Activated naive CD8-positive, alpha-beta T cell treated with anti-CD3 and anti-CD28 coated beads, Interleukin-2, amount 50 U/mL, for 24 hours (primary cell): ENCODE measurements at regions not wholly inside any gene's neighbourhood (a gene's known extent, or its start where the extent isn't known, plus 50 kb on each side); places are given as distances from the start of the nearest gene placed in this dataset.

ENCODE experiments used
- ATAC-seq: fragments of 150-1000 bp; cut with Tn5 transposase; one replicate; pipeline ENCODE4 v1.10.0; 2021
- DNase-seq: peaks from one replicate; pipeline ENCODE4 v3.0.0; 2021
- H3K27ac Mint-ChIP-seq: one replicate; pipeline ENCODE4 v1.8.0; 2021; ENCODE audit warnings: mild to moderate bottlenecking, mixed read lengths
- H3K27me3 Mint-ChIP-seq: one replicate; pipeline ENCODE4 v1.8.0; 2021; ENCODE audit warnings: mixed read lengths
- H3K36me3 Mint-ChIP-seq: one replicate; pipeline ENCODE4 v1.8.0; 2021; ENCODE audit warnings: low read depth, mixed read lengths
- H3K4me1 Mint-ChIP-seq: one replicate; pipeline ENCODE4 v1.8.0; 2021; ENCODE audit warnings: mixed read lengths
- H3K4me3 Mint-ChIP-seq: one replicate; pipeline ENCODE4 v1.8.0; 2021; ENCODE audit warnings: mild to moderate bottlenecking, moderate library complexity, mixed read lengths
- H3K9me3 Mint-ChIP-seq: one replicate; pipeline ENCODE4 v1.8.0; 2021; ENCODE audit warnings: mixed read lengths

- H3K27ac Mint-ChIP-seq: no peak overlapping the region
- DNase-seq: no peak
- ATAC-seq: no peak
- H3K27me3 Mint-ChIP-seq: no peaks in the 10 kb centered on the region
- no peaks in the 10 kb centered on the region for H3K4me1 Mint-ChIP-seq
- H3K36me3 Mint-ChIP-seq: no peaks in the 10 kb centered on the region
- H3K9me3 Mint-ChIP-seq: peaks cover 11% of the 10 kb centered on the region
- H3K4me3 Mint-ChIP-seq: no peak overlapping the region
Measured at GRCh38 chr22:49294656-49295464, 532.8 kb downstream of the BRD1 start.

GRCh38 chr22:49292909-49293308 is 534.8 kb downstream of the BRD1 start:
- ATAC-seq (no peak), DNase-seq (no peak)
- H3K27ac Mint-ChIP-seq: no peak overlapping the region
- no peaks in the 10 kb centered on the region for H3K36me3 Mint-ChIP-seq
- no peaks in the 10 kb centered on the region for H3K4me1 Mint-ChIP-seq
- no peaks in the 10 kb centered on the region for H3K27me3 Mint-ChIP-seq
- no peak overlapping the region for H3K4me3 Mint-ChIP-seq
- H3K9me3 Mint-ChIP-seq: peaks cover 11% of the 10 kb centered on the region

- peaks cover 11% of the 10 kb centered on the region for H3K9me3 Mint-ChIP-seq
- H3K36me3 Mint-ChIP-seq: no peaks in the 10 kb centered on the region
- no peaks in the 10 kb centered on the region for H3K4me1 Mint-ChIP-seq
- H3K27me3 Mint-ChIP-seq: no peaks in the 10 kb centered on the region
- DNase-seq (no peak), ATAC-seq (no peak)
- no peak overlapping the region for H3K27ac Mint-ChIP-seq
- H3K4me3 Mint-ChIP-seq: no peak overlapping the region
Measured at GRCh38 chr22:49291781-49292180, 535.9 kb downstream of the BRD1 start.

GRCh38 chr22:49291169-49291568 is 536.5 kb downstream of the BRD1 start:
- DNase-seq (no peak), ATAC-seq (no peak)
- peaks cover 11% of the 10 kb centered on the region for H3K9me3 Mint-ChIP-seq
- no peak overlapping the region for H3K27ac Mint-ChIP-seq
- no peaks in the 10 kb centered on the region for H3K4me1 Mint-ChIP-seq
- H3K27me3 Mint-ChIP-seq: no peaks in the 10 kb centered on the region
- H3K36me3 Mint-ChIP-seq: no peaks in the 10 kb centered on the region
- no peak overlapping the region for H3K4me3 Mint-ChIP-seq

GRCh38 chr22:49290711-49291110 is 537.0 kb downstream of the BRD1 start:
- Mint-ChIP-seq H3K27ac (no peak overlapping the region), H3K4me1 (no peaks in the 10 kb centered on the region)
- ATAC-seq: no peak

GRCh38 chr22:49289822-49290679 is 537.6 kb downstream of the BRD1 start:
- no peak overlapping the region for H3K4me3 Mint-ChIP-seq
- H3K36me3 Mint-ChIP-seq: no peaks in the 10 kb centered on the region

More at GRCh38 chr22:49290711-49291110, 537.0 kb downstream of the BRD1 start:
- H3K4me3 Mint-ChIP-seq: no peak overlapping the region
- peaks cover 11% of the 10 kb centered on the region for H3K9me3 Mint-ChIP-seq
- DNase-seq: no peak
- H3K27me3 Mint-ChIP-seq: no peaks in the 10 kb centered on the region
- no peaks in the 10 kb centered on the region for H3K36me3 Mint-ChIP-seq

GRCh38 chr22:49286181-49286760 is 541.4 kb downstream of the BRD1 start:
- Mint-ChIP-seq H3K27ac (no peak overlapping the region), H3K27me3 (peaks cover 11% of the 10 kb centered on the region), H3K4me3 (no peak overlapping the region), H3K4me1 (no peaks in the 10 kb centered on the region), H3K36me3 (no peaks in the 10 kb centered on the region), H3K9me3 (no peaks in the 10 kb centered on the region)
- ATAC-seq: no peak
- DNase-seq: no peak

More at GRCh38 chr22:49289822-49290679, 537.6 kb downstream of the BRD1 start:
- Mint-ChIP-seq H3K27ac (no peak overlapping the region), H3K9me3 (peaks cover 11% of the 10 kb centered on the region), H3K27me3 (no peaks in the 10 kb centered on the region), H3K4me1 (no peaks in the 10 kb centered on the region)
- DNase-seq (no peak), ATAC-seq (no peak)

- peaks cover 7% of the 10 kb centered on the region for H3K9me3 Mint-ChIP-seq
- DNase-seq (no peak), ATAC-seq (no peak)
- no peak overlapping the region for H3K4me3 Mint-ChIP-seq
- no peak overlapping the region for H3K27ac Mint-ChIP-seq
- no peaks in the 10 kb centered on the region for H3K4me1 Mint-ChIP-seq
- H3K36me3 Mint-ChIP-seq: no peaks in the 10 kb centered on the region
- H3K27me3 Mint-ChIP-seq: peaks cover 11% of the 10 kb centered on the region
Measured at GRCh38 chr22:49284931-49285330, 542.7 kb downstream of the BRD1 start.

- H3K36me3 Mint-ChIP-seq: no peaks in the 10 kb centered on the region
- DNase-seq (no peak), ATAC-seq (no peak)
- H3K4me3 Mint-ChIP-seq: no peak overlapping the region
- peaks cover 7% of the 10 kb centered on the region for H3K9me3 Mint-ChIP-seq
- H3K27me3 Mint-ChIP-seq: peaks cover 11% of the 10 kb centered on the region
- no peaks in the 10 kb centered on the region for H3K4me1 Mint-ChIP-seq
- H3K27ac Mint-ChIP-seq: no peak overlapping the region
Measured at GRCh38 chr22:49284056-49284784, 543.5 kb downstream of the BRD1 start.

GRCh38 chr22:49282596-49282995 is 545.1 kb downstream of the BRD1 start:
- Mint-ChIP-seq H3K27ac (no peak overlapping the region), H3K9me3 (peaks cover 7% of the 10 kb centered on the region), H3K4me1 (no peaks in the 10 kb centered on the region), H3K36me3 (no peaks in the 10 kb centered on the region), H3K4me3 (no peak overlapping the region), H3K27me3 (peaks cover 11% of the 10 kb centered on the region)
- ATAC-seq: no peak
- no peak for DNase-seq

GRCh38 chr22:49281467-49282340 is 546.0 kb downstream of the BRD1 start:
- no peak for ATAC-seq

GRCh38 chr22:49278340-49278739 is 549.3 kb downstream of the BRD1 start:
- Mint-ChIP-seq H3K27me3 (peaks cover 8% of the 10 kb centered on the region), H3K9me3 (peaks cover 7% of the 10 kb centered on the region), H3K4me3 (no peak overlapping the region), H3K36me3 (no peaks in the 10 kb centered on the region), H3K4me1 (no peaks in the 10 kb centered on the region), H3K27ac (no peak overlapping the region)
- DNase-seq (no peak), ATAC-seq (no peak)

More at GRCh38 chr22:49281467-49282340, 546.0 kb downstream of the BRD1 start:
- Mint-ChIP-seq H3K4me3 (no peak overlapping the region), H3K9me3 (peaks cover 7% of the 10 kb centered on the region), H3K27ac (no peak overlapping the region), H3K4me1 (no peaks in the 10 kb centered on the region), H3K36me3 (no peaks in the 10 kb centered on the region), H3K27me3 (peaks cover 11% of the 10 kb centered on the region)
- DNase-seq: no peak

- no peak for DNase-seq
- Mint-ChIP-seq H3K9me3 (peaks cover 7% of the 10 kb centered on the region), H3K27me3 (peaks cover under 1% of the 10 kb centered on the region), H3K4me3 (no peak overlapping the region), H3K4me1 (no peaks in the 10 kb centered on the region), H3K27ac (no peak overlapping the region), H3K36me3 (no peaks in the 10 kb centered on the region)
- ATAC-seq: no peak
Measured at GRCh38 chr22:49276567-49276966, 551.1 kb downstream of the BRD1 start.
